ENCODE measurements at regions not wholly inside any gene's neighbourhood (a gene's known extent, or its start where the extent isn't known, plus 50 kb on each side); places are given as distances from the start of the nearest gene placed in this dataset.

GRCh38 chr3:162376761-162377160 lies 880.2 kb downstream of the OTOL1 start:
- Histone ChIP-seq H3K27me3 (ENCODE audit: control insufficient read depth, insufficient read depth, low read length) (no peaks in the 10 kb centered on the region), H3K4me2 (ENCODE audit: extremely low read depth, insufficient read depth, low read length) (no peak overlapping the region), H3K4me3 (replicated peaks in 1 of 4; ENCODE audit: control extremely low read depth in 1 of 4, insufficient read depth in 1 of 4, low read depth in 3 of 4, low read length in 4 of 4) (no peak overlapping the region), H4K20me1 (ENCODE audit: control insufficient read depth, extremely low read depth, insufficient read depth, low read length) (no peaks in the 10 kb centered on the region), H3K9me3 (ENCODE audit: control insufficient read depth, insufficient read depth, low read depth, low read length) (no peaks in the 10 kb centered on the region), H2AFZ (ENCODE audit: low read length) (no peak overlapping the region), H3K36me3 (ENCODE audit: control insufficient read depth, insufficient read depth, low read length) (no peaks in the 10 kb centered on the region), H3K27ac (ENCODE audit: insufficient read depth, low read length) (no peak overlapping the region), H3K79me2 (ENCODE audit: control insufficient read depth, insufficient read depth, low read length) (no peaks in the 10 kb centered on the region), H3K4me1 (ENCODE audit: control insufficient read depth, extremely low read depth, insufficient read depth, low read length) (no peaks in the 10 kb centered on the region), H3K9ac (ENCODE audit: insufficient read depth, low read length) (no peak overlapping the region)
- DNase-seq (ENCODE audit: low read depth in 2 of 2): peak in 1 of 2 donors; percentile 33
- TF ChIP-seq CTCF (conservative IDR thresholded peaks at IDR 0.05 in 1 of 2, IDR thresholded peaks at IDR 0.05 in 1 of 2; ENCODE audit: low read depth in 1 of 2, low read length in 2 of 2): no peak
- no peak for TF ChIP-seq EZH2 (IDR thresholded peaks at IDR 0.05; ENCODE audit: low read length, missing control alignments)

GRCh38 chr3:162377608-162378007 lies 881.0 kb downstream of the OTOL1 start:
- Histone ChIP-seq H3K27ac (ENCODE audit: insufficient read depth, low read length) (no peak overlapping the region), H4K20me1 (ENCODE audit: control insufficient read depth, extremely low read depth, insufficient read depth, low read length) (no peaks in the 10 kb centered on the region), H3K9ac (ENCODE audit: insufficient read depth, low read length) (no peak overlapping the region), H2AFZ (ENCODE audit: low read length) (no peak overlapping the region), H3K4me1 (ENCODE audit: control insufficient read depth, extremely low read depth, insufficient read depth, low read length) (no peaks in the 10 kb centered on the region), H3K36me3 (ENCODE audit: control insufficient read depth, insufficient read depth, low read length) (no peaks in the 10 kb centered on the region), H3K9me3 (ENCODE audit: control insufficient read depth, insufficient read depth, low read depth, low read length) (no peaks in the 10 kb centered on the region), H3K79me2 (ENCODE audit: control insufficient read depth, insufficient read depth, low read length) (no peaks in the 10 kb centered on the region), H3K4me2 (ENCODE audit: extremely low read depth, insufficient read depth, low read length) (no peak overlapping the region), H3K4me3 (replicated peaks in 1 of 4; ENCODE audit: control extremely low read depth in 1 of 4, insufficient read depth in 1 of 4, low read depth in 3 of 4, low read length in 4 of 4) (no peak overlapping the region), H3K27me3 (ENCODE audit: control insufficient read depth, insufficient read depth, low read length) (no peaks in the 10 kb centered on the region)
- TF ChIP-seq CTCF (conservative IDR thresholded peaks at IDR 0.05 in 1 of 2, IDR thresholded peaks at IDR 0.05 in 1 of 2; ENCODE audit: low read depth in 1 of 2, low read length in 2 of 2) (no peak), EZH2 (IDR thresholded peaks at IDR 0.05; ENCODE audit: low read length, missing control alignments) (no peak)
- DNase-seq (ENCODE audit: low read depth in 2 of 2): no peak

- Histone ChIP-seq H3K27ac (ENCODE audit: insufficient read depth, low read length) (no peak overlapping the region), H3K4me1 (ENCODE audit: control insufficient read depth, extremely low read depth, insufficient read depth, low read length) (no peaks in the 10 kb centered on the region), H3K36me3 (ENCODE audit: control insufficient read depth, insufficient read depth, low read length) (no peaks in the 10 kb centered on the region), H3K9ac (ENCODE audit: insufficient read depth, low read length) (no peak overlapping the region), H3K4me3 (replicated peaks in 1 of 4; ENCODE audit: control extremely low read depth in 1 of 4, insufficient read depth in 1 of 4, low read depth in 3 of 4, low read length in 4 of 4) (no peak overlapping the region), H3K4me2 (ENCODE audit: extremely low read depth, insufficient read depth, low read length) (no peak overlapping the region), H4K20me1 (ENCODE audit: control insufficient read depth, extremely low read depth, insufficient read depth, low read length) (no peaks in the 10 kb centered on the region), H3K27me3 (ENCODE audit: control insufficient read depth, insufficient read depth, low read length) (no peaks in the 10 kb centered on the region), H3K9me3 (ENCODE audit: control insufficient read depth, insufficient read depth, low read depth, low read length) (no peaks in the 10 kb centered on the region), H2AFZ (ENCODE audit: low read length) (no peak overlapping the region), H3K79me2 (ENCODE audit: control insufficient read depth, insufficient read depth, low read length) (no peaks in the 10 kb centered on the region)
- no peak for DNase-seq (ENCODE audit: low read depth in 2 of 2)
- no peak for TF ChIP-seq EZH2 (IDR thresholded peaks at IDR 0.05; ENCODE audit: low read length, missing control alignments)
- no peak for TF ChIP-seq CTCF (conservative IDR thresholded peaks at IDR 0.05 in 1 of 2, IDR thresholded peaks at IDR 0.05 in 1 of 2; ENCODE audit: low read depth in 1 of 2, low read length in 2 of 2)
Observed at GRCh38 chr3:162385387-162385786, 888.8 kb downstream of the OTOL1 start.
